ENCODE measurements at regions not wholly inside any gene's neighbourhood (a gene's known extent, or its start where the extent isn't known, plus 50 kb on each side); places are given as distances from the start of the nearest gene placed in this dataset.

GRCh38 chr1:82565146-82565545, 764.4 kb downstream of the ADGRL2 start:
- no peak for TF ChIP-seq POLR2A (IDR thresholded peaks at IDR 0.05)
- no peak for TF ChIP-seq CTCF (IDR thresholded peaks at IDR 0.05)
- no peak for TF ChIP-seq POLR2AphosphoS5 (IDR thresholded peaks at IDR 0.05)

Data from suprapubic skin (tissue), 4 donors.